GM10266 (cell line): ENCODE measurements at regions not wholly inside any gene's neighbourhood (a gene's known extent, or its start where the extent isn't known, plus 50 kb on each side); places are given as distances from the start of the nearest gene placed in this dataset.
A peak's percentile ranks its signal among the peaks of the same experiment; 100 is the strongest.

ENCODE experiments used
- DNase-seq: peaks from one replicate; pipeline ENCODE4 v3.0.0; 2012; ENCODE audit errors: extremely low spot score
- TF ChIP-seq, protein P1 (sequence below): IDR thresholded peaks from 2 replicates; pipeline ENCODE4 v1.5.1; 2012; ENCODE audit warnings: mild to moderate bottlenecking, low read depth; ENCODE audit not compliant: control insufficient read depth, insufficient read depth; ENCODE audit errors: missing control alignments

DNA sequence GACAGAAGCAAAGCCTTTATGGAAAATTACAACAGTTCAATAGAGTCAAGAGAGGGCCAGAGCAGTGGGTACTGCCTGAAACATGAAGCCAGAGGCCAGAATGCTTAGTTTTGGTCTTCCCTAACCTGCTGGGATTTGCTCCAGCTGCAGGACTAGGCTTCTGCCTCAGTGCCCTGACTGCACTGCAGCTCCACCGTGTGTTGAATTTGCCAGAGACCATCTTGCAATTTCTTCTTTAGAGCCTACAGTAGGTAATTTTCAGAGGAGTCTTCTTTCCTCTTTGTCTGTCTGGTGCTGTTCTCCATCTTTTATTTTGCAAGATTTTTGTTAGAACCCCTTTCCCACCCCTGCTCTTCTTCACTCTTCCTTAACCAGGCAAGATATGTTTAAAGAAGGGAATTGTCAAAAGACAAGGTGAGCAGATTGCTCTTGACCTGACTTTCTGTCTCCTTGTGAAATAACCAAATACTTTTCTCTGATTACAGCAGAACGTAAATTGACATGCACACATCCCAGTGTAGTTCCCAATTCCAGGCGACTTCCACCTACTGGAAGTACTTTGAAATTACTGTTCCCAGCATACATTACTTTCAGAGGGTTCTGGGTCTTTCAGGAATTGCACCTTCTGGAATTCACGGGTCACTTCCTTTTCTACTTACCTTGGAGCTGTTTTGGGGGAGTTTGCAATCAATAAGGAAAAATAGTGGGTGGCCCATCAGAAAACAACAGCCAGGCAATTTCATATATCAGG lies 161.2 kb downstream of the MINAR1 start:
- DNase-seq, result no peak
- TF ChIP-seq, protein P1, sequence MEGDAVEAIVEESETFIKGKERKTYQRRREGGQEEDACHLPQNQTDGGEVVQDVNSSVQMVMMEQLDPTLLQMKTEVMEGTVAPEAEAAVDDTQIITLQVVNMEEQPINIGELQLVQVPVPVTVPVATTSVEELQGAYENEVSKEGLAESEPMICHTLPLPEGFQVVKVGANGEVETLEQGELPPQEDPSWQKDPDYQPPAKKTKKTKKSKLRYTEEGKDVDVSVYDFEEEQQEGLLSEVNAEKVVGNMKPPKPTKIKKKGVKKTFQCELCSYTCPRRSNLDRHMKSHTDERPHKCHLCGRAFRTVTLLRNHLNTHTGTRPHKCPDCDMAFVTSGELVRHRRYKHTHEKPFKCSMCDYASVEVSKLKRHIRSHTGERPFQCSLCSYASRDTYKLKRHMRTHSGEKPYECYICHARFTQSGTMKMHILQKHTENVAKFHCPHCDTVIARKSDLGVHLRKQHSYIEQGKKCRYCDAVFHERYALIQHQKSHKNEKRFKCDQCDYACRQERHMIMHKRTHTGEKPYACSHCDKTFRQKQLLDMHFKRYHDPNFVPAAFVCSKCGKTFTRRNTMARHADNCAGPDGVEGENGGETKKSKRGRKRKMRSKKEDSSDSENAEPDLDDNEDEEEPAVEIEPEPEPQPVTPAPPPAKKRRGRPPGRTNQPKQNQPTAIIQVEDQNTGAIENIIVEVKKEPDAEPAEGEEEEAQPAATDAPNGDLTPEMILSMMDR, result no peak

DNA sequence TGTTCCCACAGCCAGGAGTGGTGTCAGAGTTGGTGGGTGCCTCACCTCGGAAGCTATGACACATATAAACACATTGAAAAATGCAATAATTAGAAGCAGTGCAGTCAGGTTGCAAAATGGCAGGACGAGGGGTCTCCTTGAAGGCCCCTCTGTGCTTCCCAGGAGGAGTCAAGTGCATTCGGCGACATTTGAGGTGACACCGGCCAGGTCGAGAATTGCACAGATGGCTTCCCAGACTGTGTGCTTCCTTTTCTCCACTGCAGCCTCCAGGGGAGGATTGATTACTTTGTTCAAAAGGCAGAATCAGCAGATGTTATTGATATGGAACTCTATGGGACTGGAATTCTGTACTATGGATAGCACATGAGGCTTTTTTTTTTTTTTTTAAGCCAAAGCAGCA lies 163.2 kb downstream of the MINAR1 start:
- TF ChIP-seq, protein P1, result no peak
- no peak for DNase-seq

DNA sequence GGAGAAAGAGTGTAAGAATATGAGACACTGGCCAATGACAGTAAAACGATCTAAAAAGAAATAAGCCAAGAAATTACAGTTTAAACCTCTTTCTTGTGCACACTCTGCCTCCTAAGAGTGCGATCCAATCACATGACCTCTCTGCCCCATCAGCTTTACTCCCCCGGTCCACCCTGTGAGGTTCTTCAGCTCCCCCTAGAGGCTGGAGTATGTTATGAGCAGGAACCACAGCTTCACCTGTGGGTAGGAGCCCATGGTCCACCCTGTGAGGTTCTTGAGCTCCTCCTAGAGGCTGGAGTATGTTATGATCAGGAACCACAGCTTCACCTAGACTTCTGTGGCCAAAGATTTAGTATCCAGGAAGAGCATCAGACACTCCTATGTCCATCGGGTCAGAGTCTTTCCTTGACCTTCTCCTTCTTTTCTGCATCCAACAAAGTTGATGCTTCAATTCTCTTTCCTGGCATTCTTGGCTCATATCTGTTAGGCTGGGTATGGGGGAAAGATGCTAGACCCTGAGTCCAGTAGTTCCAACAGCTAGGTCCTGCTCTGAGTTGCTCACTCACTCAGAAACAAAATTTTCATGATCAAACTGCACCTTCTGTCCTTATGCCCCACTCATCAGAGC lies 164.0 kb downstream of the MINAR1 start:
- peak; percentile 83 for DNase-seq
- TF ChIP-seq, protein P1, result peak; percentile 90

DNA sequence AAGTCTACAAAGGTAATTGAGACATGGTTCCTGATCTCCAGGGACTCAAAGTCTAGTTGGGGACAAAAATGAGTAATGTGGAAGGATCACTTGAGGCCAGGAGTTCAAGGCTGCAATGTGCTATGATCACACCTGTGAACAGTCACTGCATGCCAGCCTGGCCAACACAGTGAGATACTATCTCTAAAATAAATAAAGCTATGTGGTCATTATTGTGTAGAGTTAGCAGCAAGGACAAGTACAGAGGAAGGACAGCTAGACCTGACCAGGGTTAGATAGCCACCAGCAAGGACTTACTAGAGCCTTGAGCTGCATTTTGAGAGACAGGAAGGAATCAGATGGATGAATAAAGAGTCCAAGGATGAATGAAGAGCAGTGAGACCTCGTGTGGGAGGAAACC lies 166.5 kb downstream of the MINAR1 start:
- TF ChIP-seq, protein P1, result no peak
- no peak for DNase-seq

DNA sequence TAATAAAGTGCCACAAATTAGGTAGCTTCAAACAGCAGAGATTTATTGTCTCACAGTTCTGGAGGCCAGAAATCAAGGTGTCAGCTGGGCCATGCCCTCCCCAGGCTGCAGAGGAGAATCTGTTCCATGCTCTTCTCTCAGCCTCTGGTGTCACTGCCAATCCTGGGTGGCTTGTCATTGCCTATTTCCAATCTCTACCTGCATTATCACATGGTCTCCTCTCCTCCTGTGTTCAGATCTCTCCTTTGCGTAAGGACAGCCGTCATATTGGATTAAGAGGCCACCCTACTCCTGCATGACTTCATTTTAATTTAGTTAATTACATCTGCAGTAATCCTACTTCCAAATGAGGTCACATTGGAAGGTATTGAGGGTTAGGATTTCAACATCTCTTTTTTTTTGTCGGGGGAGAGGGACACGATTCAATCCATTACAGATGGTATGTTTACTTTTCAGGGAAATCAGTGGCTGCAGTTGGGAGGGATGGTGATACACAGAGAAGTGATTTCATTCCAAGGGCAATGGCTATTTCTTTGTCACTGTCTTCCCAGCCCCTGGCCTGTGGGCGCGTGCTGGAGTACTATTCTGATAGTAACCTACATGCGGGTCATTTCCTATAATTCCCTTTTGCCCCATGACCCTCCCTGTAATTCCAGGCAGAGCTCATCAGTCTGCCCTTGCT lies 169.4 kb downstream of the MINAR1 start:
- DNase-seq, result no peak
- TF ChIP-seq, protein P1, result no peak

DNA sequence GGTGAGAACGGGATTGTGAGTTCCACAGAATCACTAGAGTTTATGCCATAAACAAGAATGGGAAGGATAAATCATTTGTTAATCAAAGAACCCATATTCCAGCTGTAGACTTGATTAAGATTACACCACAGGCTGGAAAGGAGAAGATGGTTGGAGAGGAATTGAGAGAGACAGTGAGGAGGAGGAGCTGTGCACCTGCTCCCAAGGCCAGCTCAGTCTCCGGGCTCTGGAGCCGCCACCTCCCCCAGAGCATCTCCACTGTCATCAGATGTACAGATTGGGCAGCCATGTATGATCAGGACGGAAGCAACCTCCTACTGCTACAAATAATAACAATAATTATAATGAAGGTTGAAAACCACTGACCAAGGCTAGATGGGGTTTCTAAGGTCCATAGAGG lies 170.0 kb downstream of the MINAR1 start:
- DNase-seq, result no peak
- TF ChIP-seq, protein P1, result no peak

DNA sequence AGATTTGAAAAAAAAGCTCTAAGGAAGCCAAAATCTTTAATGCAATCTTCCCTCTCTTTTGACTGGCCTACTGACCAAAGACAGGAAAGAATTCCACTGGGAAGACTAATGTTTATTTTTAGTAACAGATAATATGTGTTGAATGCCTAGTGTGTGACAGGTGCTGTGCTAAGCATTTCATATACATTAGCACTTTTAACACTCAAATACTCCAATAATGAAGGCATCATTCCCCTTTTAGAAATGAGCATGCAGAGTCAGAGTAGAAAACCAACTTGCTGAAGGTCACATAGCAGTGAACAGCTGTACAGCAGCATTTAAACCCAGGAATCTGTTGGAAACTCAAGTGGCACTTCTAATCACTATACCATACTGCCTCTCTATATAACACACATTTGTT lies 170.6 kb downstream of the MINAR1 start:
- TF ChIP-seq, protein P1, result no peak
- no peak for DNase-seq
